Osteocyte (in vitro differentiated cells): ENCODE measurements at regions not wholly inside any gene's neighbourhood (a gene's known extent, or its start where the extent isn't known, plus 50 kb on each side); places are given as distances from the start of the nearest gene placed in this dataset.

Experiments
- DNase-seq: peaks from one replicate; pipeline ENCODE4 v3.0.0; 2021; ENCODE audit warnings: mixed read lengths; ENCODE audit not compliant: unreplicated experiment; ENCODE audit errors: extremely low spot score
- H3K27ac Mint-ChIP-seq: one replicate; pipeline ENCODE4 v1.8.0; 2021; ENCODE audit warnings: mild to moderate bottlenecking, mixed read lengths; ENCODE audit not compliant: unreplicated experiment
- H3K27me3 Mint-ChIP-seq: one replicate; pipeline ENCODE4 v1.8.0; 2021; ENCODE audit warnings: mixed read lengths; ENCODE audit not compliant: unreplicated experiment
- H3K36me3 Mint-ChIP-seq: one replicate; pipeline ENCODE4 v1.8.0; 2021; ENCODE audit warnings: mixed read lengths; ENCODE audit not compliant: unreplicated experiment
- H3K4me1 Mint-ChIP-seq: one replicate; pipeline ENCODE4 v1.8.0; 2021; ENCODE audit warnings: mixed read lengths; ENCODE audit not compliant: unreplicated experiment
- H3K4me3 Mint-ChIP-seq: one replicate; pipeline ENCODE4 v1.8.0; 2021; ENCODE audit warnings: mild to moderate bottlenecking, moderate library complexity, mixed read lengths; ENCODE audit not compliant: unreplicated experiment
- H3K9me3 Mint-ChIP-seq: one replicate; pipeline ENCODE4 v1.8.0; 2021; ENCODE audit warnings: mixed read lengths; ENCODE audit not compliant: unreplicated experiment
- CTCF ChIP-seq: fragments of 200-600 bp; sonication (generic); IDR thresholded peaks from 2 replicates; pipeline ENCODE4 v1.5.0; 2021; ENCODE audit warnings: antibody characterized with exemption, mild to moderate bottlenecking, moderate library complexity

- no peak overlapping the region for H3K27ac Mint-ChIP-seq
- H3K36me3 Mint-ChIP-seq = peaks cover 2% of the 10 kb centered on the region
- H3K4me3 Mint-ChIP-seq = no peak overlapping the region
- no peaks in the 10 kb centered on the region for H3K4me1 Mint-ChIP-seq
- no peaks in the 10 kb centered on the region for H3K27me3 Mint-ChIP-seq
- no peak for DNase-seq
- no peak for TF ChIP-seq CTCF
- peaks cover 20% of the 10 kb centered on the region for H3K9me3 Mint-ChIP-seq
These were observed 329.7 kb upstream of the NECTIN3 start for GRCh38 chr3:110741891-110742290.

- Mint-ChIP-seq H3K27me3 (no peaks in the 10 kb centered on the region), H3K9me3 (peaks cover 24% of the 10 kb centered on the region), H3K4me1 (no peaks in the 10 kb centered on the region), H3K4me3 (no peak overlapping the region), H3K36me3 (peaks cover 2% of the 10 kb centered on the region), H3K27ac (no peak overlapping the region)
- DNase-seq = no peak
- no peak for TF ChIP-seq CTCF
These were observed 328.4 kb upstream of the NECTIN3 start for GRCh38 chr3:110743202-110743601.

- Mint-ChIP-seq H3K27me3 (no peaks in the 10 kb centered on the region), H3K9me3 (peaks cover 24% of the 10 kb centered on the region), H3K4me3 (no peak overlapping the region), H3K36me3 (peaks cover 2% of the 10 kb centered on the region), H3K4me1 (no peaks in the 10 kb centered on the region), H3K27ac (no peak overlapping the region)
- no peak for TF ChIP-seq CTCF
- no peak for DNase-seq
These were observed 327.6 kb upstream of the NECTIN3 start for GRCh38 chr3:110743984-110744383.

- peaks cover 24% of the 10 kb centered on the region for H3K9me3 Mint-ChIP-seq
- H3K27me3 Mint-ChIP-seq = no peaks in the 10 kb centered on the region
- DNase-seq = no peak
- H3K4me3 Mint-ChIP-seq = no peak overlapping the region
- no peak for TF ChIP-seq CTCF
- no peaks in the 10 kb centered on the region for H3K4me1 Mint-ChIP-seq
- H3K27ac Mint-ChIP-seq = no peak overlapping the region
- H3K36me3 Mint-ChIP-seq = peaks cover 2% of the 10 kb centered on the region
These were observed 326.9 kb upstream of the NECTIN3 start for GRCh38 chr3:110744723-110745122.

- H3K27ac Mint-ChIP-seq = no peak overlapping the region
- no peaks in the 10 kb centered on the region for H3K27me3 Mint-ChIP-seq
- no peak for TF ChIP-seq CTCF
- H3K9me3 Mint-ChIP-seq = peaks cover 24% of the 10 kb centered on the region
- DNase-seq = no peak
- H3K4me3 Mint-ChIP-seq = no peak overlapping the region
- H3K4me1 Mint-ChIP-seq = peaks cover 12% of the 10 kb centered on the region
- H3K36me3 Mint-ChIP-seq = peaks cover 2% of the 10 kb centered on the region
These were observed 322.6 kb upstream of the NECTIN3 start for GRCh38 chr3:110749006-110749405.
